ENCODE measurements at regions not wholly inside any gene's neighbourhood (a gene's known extent, or its start where the extent isn't known, plus 50 kb on each side); places are given as distances from the start of the nearest gene placed in this dataset.

GRCh38 chr16:64215730-64216129 is 906.1 kb downstream of the CDH11 start:
- no peak for DNase-seq

- DNase-seq, result no peak
Measured at GRCh38 chr16:64211331-64211730, 910.5 kb downstream of the CDH11 start.

- DNase-seq, result no peak
Measured at GRCh38 chr16:64206862-64207261, 915.0 kb downstream of the CDH11 start.

GRCh38 chr16:64203126-64203525 is 918.7 kb downstream of the CDH11 start:
- DNase-seq, result no peak

- no peak for DNase-seq
Measured at GRCh38 chr16:64202571-64202970, 919.3 kb downstream of the CDH11 start.

- DNase-seq, result no peak
Measured at GRCh38 chr16:64196444-64196843, 925.4 kb downstream of the CDH11 start.

- DNase-seq, result no peak
Measured at GRCh38 chr16:64185954-64186353, 935.9 kb downstream of the CDH11 start.

- no peak for DNase-seq
Measured at GRCh38 chr16:64184156-64184555, 937.7 kb downstream of the CDH11 start.

- no peak for DNase-seq
Measured at GRCh38 chr16:64182985-64183384, 938.9 kb downstream of the CDH11 start.

- DNase-seq, result no peak
Measured at GRCh38 chr16:64181271-64181925, 940.5 kb downstream of the CDH11 start.

GRCh38 chr16:64180136-64180900 is 941.5 kb downstream of the CDH11 start:
- no peak for DNase-seq

- DNase-seq, result no peak
Measured at GRCh38 chr16:64174327-64174726, 947.5 kb downstream of the CDH11 start.

GRCh38 chr16:64172652-64173051 is 949.2 kb downstream of the CDH11 start:
- no peak for DNase-seq

- DNase-seq, result no peak
Measured at GRCh38 chr16:64172226-64172625, 949.6 kb downstream of the CDH11 start.

GRCh38 chr16:64171632-64172031 is 950.2 kb downstream of the CDH11 start:
- DNase-seq, result no peak

GRCh38 chr16:64168371-64168770 is 953.5 kb downstream of the CDH11 start:
- DNase-seq, result no peak

GRCh38 chr16:64167936-64168335 is 953.9 kb downstream of the CDH11 start:
- DNase-seq, result no peak

- DNase-seq, result no peak
Measured at GRCh38 chr16:64165368-64165767, 956.5 kb downstream of the CDH11 start.

- no peak for DNase-seq
Measured at GRCh38 chr16:64162613-64163375, 959.1 kb downstream of the CDH11 start.

- no peak for DNase-seq
Measured at GRCh38 chr16:64159976-64160375, 961.9 kb downstream of the CDH11 start.

- DNase-seq, result no peak
Measured at GRCh38 chr16:64158941-64159588, 962.8 kb downstream of the CDH11 start.

GRCh38 chr16:64153718-64154117 is 968.1 kb downstream of the CDH11 start:
- no peak for DNase-seq

Data from NCI-H526 treated with DMSO at 0.1 percent for 48 hours (cell line).